GM12892 (cell line): ENCODE measurements at regions not wholly inside any gene's neighbourhood (a gene's known extent, or its start where the extent isn't known, plus 50 kb on each side); places are given as distances from the start of the nearest gene placed in this dataset.

Experiments
- POLR2A ChIP-seq: IDR thresholded peaks from 2 replicates; pipeline ENCODE4 v1.6.1; 2011; ENCODE audit warnings: low read depth, low read length, control low read depth
- POLR2AphosphoS5 ChIP-seq: IDR thresholded peaks from 2 replicates; pipeline ENCODE4 v1.6.1; 2011; ENCODE audit warnings: low read depth, low read length, control low read depth
- TAF1 ChIP-seq: IDR thresholded peaks from 2 replicates; pipeline ENCODE4 v1.6.1; 2011; ENCODE audit warnings: low read depth, mild to moderate bottlenecking, control low read depth, low read length, borderline replicate concordance

DNA sequence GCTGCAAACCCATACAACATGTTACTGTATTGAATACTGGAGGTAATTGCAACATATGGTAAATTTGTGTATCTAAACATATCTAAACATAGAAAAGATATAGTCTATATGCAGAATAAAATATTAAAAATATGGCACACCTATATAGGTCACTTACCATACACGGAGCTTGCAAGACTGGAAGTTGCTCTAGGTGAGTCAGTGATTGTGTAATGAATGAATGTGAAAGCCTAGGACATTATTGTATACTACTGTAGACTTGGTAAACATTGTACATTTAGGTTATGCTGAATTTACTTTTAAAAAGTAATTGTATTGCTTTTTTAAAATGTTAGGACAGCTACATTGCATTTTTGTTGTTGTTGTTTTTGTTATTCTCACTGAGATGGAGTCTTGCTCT is 968.8 kb downstream of the TLE1 start:
- TF ChIP-seq POLR2A = no peak
- TF ChIP-seq POLR2AphosphoS5 = no peak
- no peak for TF ChIP-seq TAF1
